Skeletal muscle tissue (tissue), 3 donors: ENCODE measurements at regions not wholly inside any gene's neighbourhood (a gene's known extent, or its start where the extent isn't known, plus 50 kb on each side); places are given as distances from the start of the nearest gene placed in this dataset.

Experiments
- H3K27ac ChIP-seq: one replicate; pipeline ENCODE4 v1.7.0; 2013; ENCODE audit warnings: mild to moderate bottlenecking, low read depth, low read length, inconsistent platforms
- H3K27me3 ChIP-seq, 3 donors: one replicate each; pipeline ENCODE4 v1.7.0; 2013; ENCODE audit warnings: low read length in 3 of 3; ENCODE audit not compliant: control insufficient read depth in 3 of 3, insufficient read depth in 3 of 3
- H3K36me3 ChIP-seq, 3 donors: one replicate each; pipeline ENCODE4 v1.7.0; 2013; ENCODE audit warnings: low read length in 3 of 3; ENCODE audit not compliant: control insufficient read depth in 3 of 3, insufficient read depth in 3 of 3
- H3K4me1 ChIP-seq, 3 donors: one replicate each; pipeline ENCODE4 v1.7.0; 2013; ENCODE audit warnings: low read length in 3 of 3, mild to moderate bottlenecking in 3 of 3; ENCODE audit not compliant: control insufficient read depth in 3 of 3, insufficient read depth in 3 of 3
- H3K4me3 ChIP-seq, 3 donors: one replicate each; pipeline ENCODE4 v1.7.0; 2013; ENCODE audit warnings: low read length in 3 of 3
- H3K9ac ChIP-seq, 3 donors: one replicate each; pipeline ENCODE4 v1.7.0; 2013; ENCODE audit warnings: low read length in 3 of 3, mild to moderate bottlenecking in 3 of 3, moderate library complexity in 2 of 3, low read depth in 1 of 3
- H3K9me3 ChIP-seq, 3 donors: one replicate each; pipeline ENCODE4 v1.7.0; 2013; ENCODE audit warnings: low read length in 3 of 3; ENCODE audit not compliant: control insufficient read depth in 3 of 3
- donor health status: Osteomylitis.

GRCh38 chr2:155653176-155653575 lies 679.3 kb downstream of the NR4A2 start:
- no peak overlapping the region for H3K9ac ChIP-seq

GRCh38 chr2:155651851-155652250 lies 680.7 kb downstream of the NR4A2 start:
- H3K36me3 ChIP-seq, result no peaks in the 10 kb centered on the region
- H3K9me3 ChIP-seq, result no peaks in the 10 kb centered on the region
- no peak overlapping the region for H3K27ac ChIP-seq
- H3K9ac ChIP-seq, result no peak overlapping the region
- no peak overlapping the region for H3K4me3 ChIP-seq
- H3K4me1 ChIP-seq, result no peaks in the 10 kb centered on the region
- H3K27me3 ChIP-seq, result no peaks in the 10 kb centered on the region

More at GRCh38 chr2:155653176-155653575, 679.3 kb downstream of the NR4A2 start:
- H3K27ac ChIP-seq, result no peak overlapping the region
- H3K4me3 ChIP-seq, result no peak overlapping the region
- no peaks in the 10 kb centered on the region for H3K9me3 ChIP-seq
- H3K36me3 ChIP-seq, result no peaks in the 10 kb centered on the region
- H3K4me1 ChIP-seq, result no peaks in the 10 kb centered on the region
- H3K27me3 ChIP-seq, result no peaks in the 10 kb centered on the region

- Histone ChIP-seq H3K4me3 (no peak overlapping the region), H3K9me3 (no peaks in the 10 kb centered on the region), H3K27me3 (no peaks in the 10 kb centered on the region), H3K9ac (no peak overlapping the region), H3K27ac (no peak overlapping the region), H3K36me3 (no peaks in the 10 kb centered on the region), H3K4me1 (no peaks in the 10 kb centered on the region)
Measured at GRCh38 chr2:155645791-155646190, 686.7 kb downstream of the NR4A2 start.

- Histone ChIP-seq H3K9me3 (no peaks in the 10 kb centered on the region), H3K27ac (no peak overlapping the region), H3K4me3 (no peak overlapping the region), H3K9ac (no peak overlapping the region), H3K4me1 (no peaks in the 10 kb centered on the region), H3K36me3 (no peaks in the 10 kb centered on the region), H3K27me3 (no peaks in the 10 kb centered on the region)
Measured at GRCh38 chr2:155643056-155643775, 689.3 kb downstream of the NR4A2 start.

GRCh38 chr2:155633887-155634570 lies 698.5 kb downstream of the NR4A2 start:
- H3K36me3 ChIP-seq, result no peaks in the 10 kb centered on the region
- no peak overlapping the region for H3K27ac ChIP-seq
- H3K27me3 ChIP-seq, result no peaks in the 10 kb centered on the region
- H3K9ac ChIP-seq, result no peak overlapping the region
- H3K4me1 ChIP-seq, result no peaks in the 10 kb centered on the region
- no peak overlapping the region for H3K4me3 ChIP-seq
- no peaks in the 10 kb centered on the region for H3K9me3 ChIP-seq

- no peaks in the 10 kb centered on the region for H3K36me3 ChIP-seq
- H3K9ac ChIP-seq, result no peak overlapping the region
- no peaks in the 10 kb centered on the region for H3K9me3 ChIP-seq
- H3K4me1 ChIP-seq, result no peaks in the 10 kb centered on the region
- H3K27ac ChIP-seq, result no peak overlapping the region
- H3K27me3 ChIP-seq, result no peaks in the 10 kb centered on the region
- H3K4me3 ChIP-seq, result no peak overlapping the region
Measured at GRCh38 chr2:155633060-155633839, 699.3 kb downstream of the NR4A2 start.

- H3K27me3 ChIP-seq, result no peaks in the 10 kb centered on the region
- H3K4me1 ChIP-seq, result no peaks in the 10 kb centered on the region
- H3K4me3 ChIP-seq, result no peak overlapping the region
Measured at GRCh38 chr2:155630760-155631159, 701.8 kb downstream of the NR4A2 start.

GRCh38 chr2:155622443-155622842 lies 710.1 kb downstream of the NR4A2 start:
- Histone ChIP-seq H3K4me3 (no peak overlapping the region), H3K9ac (no peak overlapping the region), H3K27me3 (no peaks in the 10 kb centered on the region), H3K4me1 (no peaks in the 10 kb centered on the region), H3K36me3 (no peaks in the 10 kb centered on the region), H3K9me3 (no peaks in the 10 kb centered on the region), H3K27ac (no peak overlapping the region)

More at GRCh38 chr2:155630760-155631159, 701.8 kb downstream of the NR4A2 start:
- no peak overlapping the region for H3K27ac ChIP-seq
- no peak overlapping the region for H3K9ac ChIP-seq
- no peaks in the 10 kb centered on the region for H3K36me3 ChIP-seq
- H3K9me3 ChIP-seq, result no peaks in the 10 kb centered on the region

- no peaks in the 10 kb centered on the region for H3K36me3 ChIP-seq
- no peaks in the 10 kb centered on the region for H3K4me1 ChIP-seq
- H3K9me3 ChIP-seq, result peaks cover 0 to 4% (median 3%) of the 10 kb centered on the region in 3 donors
- no peak overlapping the region for H3K27ac ChIP-seq
- H3K4me3 ChIP-seq, result no peak overlapping the region
- no peak overlapping the region for H3K9ac ChIP-seq
- H3K27me3 ChIP-seq, result no peaks in the 10 kb centered on the region
Measured at GRCh38 chr2:155600914-155601760, 731.4 kb downstream of the NR4A2 start.
